Epidermal melanocyte (primary cell): ENCODE measurements at regions not wholly inside any gene's neighbourhood (a gene's known extent, or its start where the extent isn't known, plus 50 kb on each side); places are given as distances from the start of the nearest gene placed in this dataset.
"Not testable (repeated sequence)": the region's sequence is repeated elsewhere in the genome, so short reads cannot be mapped to it uniquely, and the experiment has no call there.

Source experiments
- DNase-seq: peaks from one replicate; pipeline ENCODE4 v3.0.0; 2011; ENCODE audit warnings: low spot score; ENCODE audit not compliant: insufficient read length

DNA sequence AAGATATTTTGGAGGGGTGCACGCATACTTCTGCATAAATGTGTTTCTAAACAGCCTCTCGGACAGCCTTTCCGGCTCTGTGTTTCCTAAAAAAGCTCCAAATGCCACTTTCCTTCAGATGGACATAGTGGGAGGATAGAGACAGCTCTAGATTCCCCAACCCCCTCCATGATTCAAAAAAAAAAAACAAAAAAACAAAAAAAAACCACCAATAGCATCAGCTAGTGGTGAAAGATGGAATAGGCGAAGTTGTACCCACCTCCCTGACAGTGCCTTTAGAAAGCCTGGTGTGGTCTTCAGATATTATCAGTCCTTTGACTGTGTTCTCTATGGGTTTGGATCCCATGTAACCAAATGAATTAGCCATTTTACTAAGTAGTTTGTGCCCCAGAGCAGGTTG, 94.1 kb downstream of the PHETA1 start:
- no peak for DNase-seq

DNA sequence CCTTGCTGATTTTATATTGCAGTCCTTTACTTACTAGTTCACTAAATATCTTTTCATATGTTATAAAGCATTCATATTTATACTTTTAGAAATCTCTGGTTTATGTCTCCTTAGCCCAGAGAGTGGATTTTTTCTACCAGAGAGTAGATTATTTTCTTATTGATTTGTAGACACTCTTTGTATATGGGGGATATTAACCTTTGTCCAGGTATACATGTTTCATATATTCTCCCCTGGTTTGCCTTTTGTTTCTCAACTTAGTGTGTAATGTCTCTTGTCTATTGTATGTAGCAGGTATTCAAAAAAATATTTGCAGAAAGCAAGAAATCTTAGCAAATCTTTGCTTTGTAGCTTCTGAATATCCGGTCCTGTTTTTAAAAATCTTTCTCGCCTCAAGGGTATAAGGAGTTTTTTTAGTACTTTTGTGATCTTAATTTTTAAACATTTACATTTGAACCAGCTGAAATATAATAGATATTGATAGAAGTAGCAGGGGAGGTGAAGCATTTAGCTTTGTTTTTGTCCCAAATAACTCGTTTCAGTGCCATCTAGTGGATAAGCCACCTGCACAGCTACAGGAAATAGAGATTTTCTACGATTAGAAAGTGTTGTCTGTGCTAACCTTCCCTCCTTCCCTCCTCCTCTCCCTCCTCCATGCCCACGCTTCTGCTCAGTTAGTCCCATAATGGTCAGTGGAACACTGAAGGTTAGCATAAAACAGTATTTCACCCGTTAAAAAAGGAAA, 97.0 kb downstream of the PHETA1 start:
- no peak for DNase-seq

DNA sequence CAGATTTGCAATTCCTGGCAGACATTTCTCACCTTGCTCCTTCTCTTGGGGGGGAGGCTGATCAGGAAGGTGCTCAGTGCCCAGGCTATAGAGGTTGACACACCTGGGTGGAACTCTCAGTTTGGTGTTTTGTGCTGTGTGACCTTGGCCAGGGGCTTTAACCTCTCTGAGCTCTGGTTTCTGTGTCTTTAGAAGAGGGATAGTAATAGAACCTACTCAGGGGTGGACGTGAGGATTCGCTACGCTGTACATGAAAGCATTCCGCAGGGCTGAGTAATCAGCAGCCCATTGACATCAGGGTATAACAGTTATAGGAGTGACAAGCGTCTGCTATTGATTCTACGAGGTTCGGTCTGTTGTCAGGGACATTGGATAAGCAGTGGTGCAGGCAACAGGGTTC, 98.1 kb downstream of the PHETA1 start:
- DNase-seq: no peak

DNA sequence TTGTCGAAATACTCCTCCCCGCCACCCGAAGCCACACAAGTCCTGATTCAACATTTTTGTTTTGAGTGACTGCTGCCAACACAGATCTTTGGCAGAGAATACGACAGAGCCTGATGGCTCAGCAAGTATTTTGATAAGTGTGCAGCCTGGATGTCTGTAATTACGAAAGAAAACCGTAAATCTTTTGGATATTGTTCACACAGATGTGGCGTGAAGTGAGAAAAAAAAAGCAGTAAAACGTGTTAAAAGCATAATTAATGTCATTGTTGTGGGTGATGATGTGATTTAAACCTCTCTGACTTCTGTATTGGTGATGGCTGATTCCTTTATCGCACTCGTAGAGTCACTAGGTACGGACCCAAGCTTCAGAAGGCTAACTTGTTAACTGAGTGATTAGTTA, 98.7 kb downstream of the PHETA1 start:
- no peak for DNase-seq

DNA sequence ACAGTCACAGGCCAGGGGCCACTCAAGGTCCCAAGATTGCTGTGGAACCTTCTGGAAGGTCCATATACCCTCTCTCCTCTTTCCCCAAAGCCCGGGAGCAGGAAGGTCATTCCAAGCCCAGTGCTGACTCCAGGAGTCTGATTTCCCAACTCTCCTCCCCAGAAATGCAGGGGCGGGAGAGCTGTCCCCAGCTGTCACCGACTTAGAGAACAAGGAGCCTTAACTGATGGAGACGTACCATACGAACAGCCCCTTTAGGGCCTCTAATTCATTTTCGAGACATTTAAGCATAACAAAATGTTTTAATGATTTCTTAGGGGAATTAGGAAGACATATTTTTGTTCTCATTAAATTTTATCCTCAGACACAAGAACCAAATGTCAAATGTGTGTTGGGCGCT, 99.2 kb downstream of the PHETA1 start:
- no peak for DNase-seq

DNA sequence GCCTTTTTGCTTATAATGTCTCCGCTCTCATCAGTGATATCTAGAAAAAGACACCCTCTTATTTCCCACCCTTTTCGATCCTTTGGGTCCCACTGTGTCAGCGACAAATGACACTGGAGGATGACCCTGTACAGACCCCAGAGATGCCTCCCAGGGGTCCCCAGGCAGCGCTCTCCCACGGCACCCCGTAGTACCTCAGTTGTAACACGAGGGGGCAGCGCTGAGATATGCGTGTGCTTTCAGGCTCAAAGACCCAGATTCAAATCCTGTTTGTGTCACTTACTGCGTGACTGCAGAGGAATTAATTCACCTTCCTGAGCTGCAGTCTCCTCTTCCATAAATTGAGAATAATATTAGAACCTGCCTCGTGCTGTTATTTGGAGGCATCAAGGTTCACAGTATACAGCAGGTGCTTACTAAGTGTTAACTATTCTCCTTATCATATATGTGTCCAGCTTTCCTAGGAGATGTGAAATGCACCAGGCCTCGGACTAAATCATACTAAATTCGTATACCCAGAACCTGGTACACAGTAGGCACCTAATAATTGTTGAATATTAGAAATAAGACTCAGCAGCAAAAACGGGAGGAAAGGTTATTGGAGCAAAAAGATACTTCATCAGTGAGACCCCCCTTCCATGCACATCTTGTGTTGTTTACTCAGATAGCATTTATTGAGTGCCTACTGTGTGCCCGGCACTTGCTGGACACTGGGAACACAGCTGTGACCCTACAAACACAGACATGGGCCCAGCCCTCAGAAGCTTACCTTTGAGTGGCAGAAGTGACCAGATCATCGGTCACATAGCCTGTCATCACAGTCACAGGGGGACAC, 99.9 kb downstream of the PHETA1 start:
- no peak for DNase-seq

DNA sequence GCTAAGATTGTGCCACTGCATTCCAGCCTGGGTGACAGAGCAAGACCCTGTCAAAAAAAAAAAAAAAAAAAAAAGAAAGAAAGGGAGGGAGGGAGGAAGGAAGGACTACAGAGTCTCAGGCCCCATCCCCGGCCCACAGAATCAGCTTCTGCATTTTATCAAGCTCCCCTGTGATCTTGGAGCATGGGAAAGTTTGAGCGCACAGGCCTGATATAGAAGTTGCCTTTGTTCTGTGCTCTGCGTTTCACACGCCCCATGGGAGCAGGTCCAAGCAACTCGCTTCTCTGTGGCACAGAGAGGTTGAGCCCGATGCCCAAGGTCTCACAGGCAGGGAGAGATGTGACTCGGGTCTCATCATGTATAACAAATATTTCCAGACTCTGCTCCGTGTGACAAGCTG, 101.8 kb downstream of the PHETA1 start:
- DNase-seq: no peak

DNA sequence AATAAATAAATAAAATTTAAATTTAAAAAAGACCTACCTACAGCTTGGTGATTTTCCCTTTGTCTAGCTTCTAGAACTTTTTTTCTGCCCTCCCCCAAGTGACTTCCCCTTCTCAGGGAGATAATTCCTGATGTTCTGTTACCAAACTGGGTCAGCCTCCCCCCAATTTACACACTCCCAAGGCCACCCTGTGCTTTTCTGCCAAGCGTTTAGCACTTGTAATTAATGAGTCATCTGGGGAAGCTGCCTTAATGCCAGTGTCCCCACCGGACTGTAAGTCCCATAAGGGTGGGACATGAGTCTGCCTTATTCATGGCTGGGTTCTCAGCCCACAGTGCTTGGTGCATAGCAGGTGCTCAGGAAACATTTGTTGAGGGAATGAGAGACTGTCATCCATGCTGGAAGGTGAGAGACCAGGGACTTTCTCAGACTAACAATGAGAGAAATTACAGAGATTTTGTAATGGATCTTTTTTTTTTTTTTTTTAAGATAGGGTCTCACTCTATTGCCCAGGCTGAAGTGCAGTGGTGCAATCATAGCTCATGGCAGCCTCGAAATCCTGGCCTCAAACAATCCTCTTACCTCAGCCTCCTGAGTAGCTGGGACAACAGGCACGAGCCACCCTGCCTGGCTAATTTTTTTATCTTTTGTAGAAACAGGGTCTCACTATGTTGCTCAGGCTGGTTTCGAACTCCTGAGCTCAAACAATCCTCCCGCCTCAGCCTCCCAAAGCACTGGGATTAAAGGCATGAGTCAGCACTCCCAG, 106.8 kb downstream of the PHETA1 start:
- no peak for DNase-seq

DNA sequence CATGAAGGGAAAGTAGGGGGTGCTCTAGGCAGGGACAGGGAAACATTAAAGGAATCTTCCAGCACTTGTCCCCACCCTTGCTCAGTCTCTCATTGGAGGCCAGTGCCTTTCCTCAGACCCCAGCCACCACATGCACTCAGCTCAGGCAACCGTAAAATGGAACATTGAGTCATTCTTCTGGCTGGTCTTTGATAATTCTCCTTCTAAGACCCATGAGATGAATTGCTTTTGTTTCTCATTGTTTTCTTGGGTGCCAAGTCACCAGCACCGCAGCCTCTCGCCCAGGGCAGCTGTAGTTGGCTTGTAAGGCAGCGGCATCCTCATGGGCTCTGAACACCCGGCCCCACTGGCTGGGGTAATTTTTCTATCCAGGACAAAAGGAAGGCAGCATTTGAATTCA, 108.2 kb downstream of the PHETA1 start:
- no peak for DNase-seq

DNA sequence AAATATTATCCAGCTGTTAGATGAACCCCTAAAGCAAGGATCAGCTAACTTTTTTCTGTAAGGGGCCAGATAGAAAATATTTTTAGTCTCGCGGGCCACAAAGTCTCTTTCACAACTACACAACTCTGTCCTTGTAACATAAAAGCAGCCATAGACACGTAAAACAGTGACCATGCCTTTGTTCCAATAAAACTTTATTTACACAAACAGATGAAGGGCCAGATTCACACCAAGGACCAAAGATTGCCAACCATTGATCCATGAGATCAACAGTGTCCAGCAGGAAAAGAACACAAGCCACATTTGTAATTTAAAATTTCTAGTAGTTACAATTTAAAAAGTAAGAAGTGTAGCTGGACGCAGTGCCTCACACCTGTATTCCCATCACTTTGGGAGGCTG, 109.7 kb downstream of the PHETA1 start:
- no peak for DNase-seq

DNA sequence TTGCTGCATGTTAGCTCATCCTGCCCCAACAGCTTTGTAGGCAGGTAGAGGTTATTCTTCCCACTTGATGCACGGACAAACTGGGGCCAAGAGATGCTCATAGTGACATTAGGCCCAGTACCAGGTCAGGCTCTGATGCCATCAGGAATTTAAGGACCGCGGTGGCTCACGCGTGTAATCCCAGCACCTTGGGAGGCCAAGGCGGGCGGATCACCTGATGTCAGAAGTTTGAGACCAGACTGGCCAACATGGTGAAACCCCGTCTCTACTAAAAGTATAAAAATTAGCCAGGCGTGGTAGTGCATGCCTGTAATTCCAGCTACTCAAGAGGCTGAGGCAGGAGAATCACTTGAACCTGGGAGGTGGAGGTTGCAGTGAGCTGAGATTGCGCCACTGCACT, 110.8 kb downstream of the PHETA1 start:
- not testable (repeated sequence) for DNase-seq

DNA sequence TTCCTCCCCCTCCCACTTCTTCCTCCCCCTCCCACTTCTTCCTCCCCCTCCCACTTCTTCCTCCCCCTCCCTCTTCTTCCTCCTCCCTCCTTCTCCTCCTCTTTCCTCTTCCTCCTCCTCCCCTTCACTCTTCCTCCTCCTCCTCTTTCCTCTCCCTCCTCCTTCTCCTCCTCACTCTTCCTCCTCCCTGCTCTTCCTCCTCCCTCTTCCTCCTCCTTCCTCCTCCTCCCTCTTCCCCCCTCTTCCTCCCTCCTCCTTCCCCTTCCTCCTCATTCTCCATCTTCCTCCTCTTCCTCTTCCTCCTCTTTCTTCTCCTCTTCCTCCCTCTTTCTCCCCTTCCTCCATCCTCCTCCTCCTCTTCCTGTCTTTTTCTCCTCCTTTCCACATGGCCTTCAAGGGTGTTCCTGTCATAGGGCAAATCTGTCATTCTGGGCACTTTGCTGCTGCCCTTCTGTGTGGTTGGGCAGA, 111.4 kb downstream of the PHETA1 start:
- DNase-seq: no peak

DNA sequence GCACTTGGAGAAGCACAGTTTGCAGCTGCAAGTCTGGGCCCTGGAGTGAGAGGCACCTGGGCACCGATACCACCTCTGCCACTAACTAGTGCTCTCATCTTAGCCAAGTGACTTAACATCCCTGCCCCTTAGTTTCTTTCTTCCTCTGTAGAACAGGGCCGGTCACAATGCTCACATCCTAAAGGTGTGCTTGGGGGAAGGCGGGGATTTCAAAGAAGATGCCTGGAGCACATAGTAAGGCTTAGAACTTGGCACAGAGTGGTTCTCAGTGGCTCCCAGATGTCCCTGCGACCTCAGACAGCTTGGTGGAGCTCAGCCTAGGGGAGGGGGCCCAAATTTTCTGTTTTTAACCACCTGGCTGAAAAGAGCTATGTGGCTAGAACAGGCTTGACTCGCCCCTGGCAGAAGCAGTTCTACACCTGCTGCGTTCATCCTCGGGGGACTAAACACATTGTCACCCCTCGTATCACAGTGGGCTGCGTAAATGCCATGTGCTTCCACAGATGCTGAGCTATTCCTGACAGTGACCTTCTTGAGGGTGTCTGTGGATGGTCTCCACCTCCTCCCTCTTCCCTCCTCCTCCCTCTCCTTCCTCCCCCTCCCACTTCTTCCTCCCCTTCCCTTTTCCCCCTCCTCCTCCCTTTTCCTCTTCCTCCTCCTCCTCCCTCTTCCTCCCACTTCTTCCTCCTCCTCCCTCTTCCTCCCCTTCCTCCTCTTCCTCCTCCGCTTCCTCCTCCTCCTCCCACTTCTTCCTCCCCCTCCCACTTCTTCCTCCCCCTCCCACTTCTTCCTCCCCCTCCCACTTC, 112.1 kb downstream of the PHETA1 start:
- DNase-seq: no peak

DNA sequence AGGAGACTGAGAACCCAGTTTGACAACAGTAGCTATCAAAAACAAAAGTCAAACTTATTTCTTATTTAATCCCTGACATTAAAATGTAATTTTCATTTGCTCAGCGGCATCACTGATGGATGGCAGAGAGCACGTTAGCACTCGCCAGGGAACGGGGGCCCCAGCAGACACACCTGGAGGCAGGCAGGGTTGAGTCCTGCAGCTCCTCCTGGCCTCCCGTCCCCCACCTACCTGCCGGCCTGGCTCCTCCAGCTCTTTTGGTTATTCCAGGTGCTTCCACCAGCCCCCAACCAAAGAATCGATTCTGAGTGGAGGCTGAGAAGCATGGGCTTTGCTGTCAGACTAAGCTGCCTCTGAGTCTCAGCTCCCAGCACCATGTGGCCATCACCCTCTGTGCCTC, 113.6 kb downstream of the PHETA1 start:
- no peak for DNase-seq

DNA sequence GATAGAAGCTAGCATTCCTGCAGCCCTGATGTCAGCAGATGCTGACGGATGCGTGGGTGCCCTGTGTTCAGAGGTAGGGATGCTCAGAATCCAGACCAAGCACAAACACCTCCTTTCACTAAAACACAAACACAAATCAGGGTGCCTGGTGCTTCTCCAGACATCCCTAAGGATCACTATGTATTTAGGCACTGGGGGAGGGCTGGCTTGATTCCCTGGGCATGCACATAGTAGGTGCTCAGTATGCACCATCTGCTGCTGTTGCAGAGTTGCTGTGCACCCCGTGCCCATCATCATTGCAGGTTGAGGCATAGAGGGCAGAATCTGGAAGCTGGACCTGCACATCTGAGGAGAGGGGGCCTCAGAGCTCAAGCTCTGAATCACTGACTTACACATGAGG, 114.8 kb downstream of the PHETA1 start:
- DNase-seq: no peak

DNA sequence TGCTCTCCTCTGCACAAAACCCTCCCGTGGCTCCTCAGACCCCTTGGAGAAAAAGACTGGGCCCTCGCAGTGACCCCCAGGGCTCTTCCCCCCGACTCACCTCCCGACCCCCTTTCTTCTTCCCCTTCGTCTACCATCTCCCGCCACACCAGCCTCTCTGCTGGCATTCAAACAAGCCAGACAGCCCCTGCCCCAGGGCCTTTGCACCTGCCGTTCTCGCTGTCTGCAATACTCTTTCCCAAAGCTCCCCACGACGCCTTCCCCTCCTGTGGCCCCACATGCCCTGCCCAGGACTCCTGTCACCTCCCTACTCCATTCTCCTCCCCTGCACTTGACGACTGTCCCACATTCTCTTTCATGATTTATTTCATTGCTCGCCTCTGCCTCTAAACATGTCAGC, 115.7 kb downstream of the PHETA1 start:
- DNase-seq: no peak

DNA sequence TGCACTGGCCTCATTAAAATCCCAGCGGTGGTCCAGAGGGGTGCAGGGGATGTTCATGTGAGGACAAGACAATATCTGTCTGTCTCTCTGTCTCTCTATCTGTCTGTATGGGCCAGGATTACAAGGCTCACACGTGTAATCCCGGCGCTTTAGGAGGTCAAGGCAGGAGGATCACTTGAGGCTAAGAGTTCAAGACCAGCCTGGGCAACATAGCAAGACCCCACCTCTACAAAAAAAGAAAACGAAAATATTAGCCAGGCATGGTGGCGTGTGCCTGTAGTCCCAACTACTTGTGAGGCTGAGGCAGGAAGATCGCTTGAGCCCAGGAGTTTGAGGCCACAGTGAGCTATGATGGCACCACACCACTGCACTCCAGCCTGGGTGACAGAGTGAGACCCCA, 117.1 kb downstream of the PHETA1 start:
- no peak for DNase-seq

DNA sequence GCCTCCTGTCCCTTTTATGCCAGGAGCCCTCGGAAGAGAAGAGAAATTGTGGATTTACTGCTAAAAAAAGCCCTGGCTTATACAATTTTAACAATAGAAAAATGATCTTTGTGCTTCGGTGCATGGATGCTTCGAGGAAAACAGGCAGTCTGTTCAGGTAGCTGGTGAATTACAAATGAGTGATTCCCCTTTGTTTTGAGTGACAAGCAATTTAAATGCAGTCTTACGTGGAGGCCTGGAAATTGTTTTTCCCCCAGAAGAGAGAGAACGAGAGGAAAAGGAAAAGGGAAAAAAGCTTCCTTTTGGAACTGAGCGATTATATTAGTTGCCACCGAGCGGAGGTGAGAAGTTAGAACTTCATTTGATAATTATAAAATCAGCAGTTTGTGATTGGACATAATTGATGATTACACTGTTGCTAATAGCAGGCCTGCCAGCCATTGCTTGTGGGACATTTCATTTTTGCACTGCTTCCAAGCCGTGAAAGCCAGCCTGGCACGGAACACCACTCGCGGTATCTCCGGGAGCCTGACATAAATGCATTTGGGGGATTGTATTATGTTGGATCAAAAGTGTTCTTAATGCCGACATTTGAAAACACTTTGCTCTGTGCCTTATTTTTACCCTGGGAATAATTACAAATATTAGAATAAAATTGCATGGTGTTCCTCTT, 117.7 kb downstream of the PHETA1 start:
- no peak for DNase-seq

DNA sequence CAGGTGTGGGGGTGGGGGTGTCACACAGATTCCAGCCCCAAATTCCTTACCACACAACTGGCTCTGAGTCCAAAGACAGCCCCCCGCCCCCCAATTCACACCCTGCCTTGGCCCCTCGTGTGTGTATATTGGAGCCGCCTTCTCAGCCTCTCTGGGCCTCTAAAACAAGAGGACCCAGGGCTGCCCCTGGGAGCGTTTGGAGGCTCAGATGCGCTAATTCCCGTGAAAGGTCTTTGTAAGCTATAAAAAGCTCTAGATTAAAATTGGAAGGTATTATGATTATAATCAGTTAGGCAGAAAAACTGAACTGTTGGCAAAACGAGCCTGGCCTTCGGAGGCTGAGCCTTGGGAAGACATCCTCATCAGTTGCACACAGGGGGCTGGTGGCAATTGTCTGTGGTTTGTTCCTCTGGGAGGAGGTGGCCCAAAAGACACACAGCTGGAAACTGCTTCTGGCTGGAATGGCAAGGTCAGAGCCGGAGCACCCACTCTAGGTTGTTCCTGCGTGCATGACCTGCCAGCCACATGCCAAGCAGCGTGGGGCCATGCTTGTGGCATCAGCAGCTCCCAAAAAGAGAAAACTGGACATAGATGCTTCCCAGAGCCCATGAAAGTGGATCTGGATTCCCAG, 118.5 kb downstream of the PHETA1 start:
- no peak for DNase-seq

DNA sequence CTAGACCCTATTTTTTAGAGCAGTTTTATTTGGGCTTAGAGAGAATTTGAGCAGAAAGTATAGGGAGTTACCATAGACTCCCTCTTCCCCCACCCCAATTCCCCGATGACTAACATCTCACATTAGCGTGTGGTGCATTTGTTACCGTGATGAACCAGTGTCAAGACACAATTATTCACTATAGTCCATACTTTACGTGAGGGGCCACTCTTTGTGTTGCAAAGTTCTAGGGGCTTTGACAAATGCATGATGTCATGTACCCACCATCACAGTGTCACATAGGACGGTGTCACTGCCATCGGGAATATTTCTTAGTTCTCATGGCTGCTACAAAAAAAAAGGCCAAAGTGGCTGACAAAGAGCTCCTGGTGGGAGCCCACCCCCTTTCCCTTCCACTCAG, 119.1 kb downstream of the PHETA1 start:
- DNase-seq: no peak
